ENCODE measurements at regions not wholly inside any gene's neighbourhood (a gene's known extent, or its start where the extent isn't known, plus 50 kb on each side); places are given as distances from the start of the nearest gene placed in this dataset.
"Not testable (repeated sequence)": the region's sequence is repeated elsewhere in the genome, so short reads cannot be mapped to it uniquely, and the experiment has no call there.

DNA sequence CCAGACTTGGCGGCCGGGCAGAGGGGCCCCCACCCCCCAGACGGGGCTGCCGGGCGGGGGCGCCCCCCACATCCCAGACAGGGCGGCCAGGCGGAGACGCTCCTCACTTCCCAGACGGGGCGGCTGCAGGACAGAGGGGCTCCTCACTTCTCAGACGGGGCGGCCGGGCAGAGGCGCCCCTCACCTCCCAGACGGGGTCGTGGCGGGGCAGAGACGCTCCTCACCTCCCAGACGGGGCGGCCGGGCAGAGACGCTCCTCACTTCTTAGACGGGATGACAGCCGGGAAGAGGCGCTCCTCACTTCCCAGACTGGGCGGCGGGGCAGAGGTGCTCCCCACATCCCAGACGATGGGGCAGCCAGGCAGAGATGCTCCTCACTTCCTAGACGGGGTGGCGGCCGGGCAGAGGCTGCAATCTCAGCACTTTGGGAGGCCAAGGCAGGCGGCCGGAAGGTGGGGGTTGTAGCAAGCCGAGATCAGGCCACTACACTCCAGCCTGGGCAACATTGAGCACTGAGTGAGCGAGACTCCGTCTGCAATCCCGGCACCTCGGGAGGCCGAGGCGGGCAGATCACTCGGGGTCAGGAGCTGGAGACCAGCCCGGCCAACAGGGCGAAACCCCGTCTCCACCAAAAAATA, 79.0 kb upstream of the TBX5 start:
- H3K4me3 ChIP-seq; H3K9me3 ChIP-seq (replicated peaks); DNase-seq (ENCODE audit: low read depth in 1 of 2, low spot score in 2 of 2); H3K4me1 ChIP-seq (replicated peaks); H3K27ac ChIP-seq; H3K36me3 ChIP-seq: not testable (repeated sequence)
- H3K27me3 ChIP-seq (replicated peaks) = peaks cover 36% of the 10 kb centered on the region

DNA sequence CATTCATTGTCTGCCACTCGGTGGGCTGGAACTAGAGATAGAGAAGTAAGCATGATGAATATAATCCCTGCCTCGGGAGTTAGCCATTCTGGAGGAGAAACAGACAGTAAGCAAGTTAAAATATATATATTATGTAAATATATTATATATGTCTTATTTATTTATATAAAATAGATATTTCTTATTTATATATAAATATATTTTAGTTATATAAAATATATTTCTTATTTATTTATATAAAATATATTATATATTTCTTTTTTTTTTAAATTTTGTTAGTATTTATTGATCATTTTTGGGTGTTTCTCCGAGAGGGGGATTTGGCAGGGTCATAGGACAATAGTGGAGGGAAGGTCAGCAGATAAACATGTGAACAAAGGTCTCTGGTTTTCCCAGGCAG, 78.1 kb upstream of the TBX5 start:
- H3K36me3 ChIP-seq = no peaks in the 10 kb centered on the region
- H3K27me3 ChIP-seq (replicated peaks) = peaks cover 45% of the 10 kb centered on the region
- H3K4me3 ChIP-seq = no peak overlapping the region
- H3K9me3 ChIP-seq (replicated peaks) = no peaks in the 10 kb centered on the region; the same call in 1 of the 2 replicates
- no peak for DNase-seq (ENCODE audit: low read depth in 1 of 2, low spot score in 2 of 2)
- no peak overlapping the region for H3K27ac ChIP-seq
- no peaks in the 10 kb centered on the region for H3K4me1 ChIP-seq (replicated peaks)

DNA sequence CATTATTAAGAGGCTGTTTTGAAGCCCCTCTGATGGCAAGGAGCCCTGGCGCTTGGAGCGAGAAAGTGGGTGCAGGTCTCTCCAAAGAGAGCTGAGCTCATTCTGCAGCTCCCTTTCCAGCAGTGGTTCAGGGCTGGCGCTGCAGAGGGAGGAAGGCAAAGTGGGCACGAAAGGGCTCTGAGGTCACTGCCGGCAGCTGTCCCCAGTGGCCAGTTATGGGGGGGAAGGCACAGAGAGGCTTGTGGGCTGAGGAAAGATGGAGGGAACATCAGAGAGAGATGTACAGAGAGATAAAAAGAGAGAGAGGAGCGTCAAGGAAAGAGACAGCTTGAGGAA, 75.2 kb upstream of the TBX5 start:
- Histone ChIP-seq H3K27ac (no peak overlapping the region), H3K9me3 (replicated peaks) (no peaks in the 10 kb centered on the region; the same call in 1 of the 2 replicates), H3K4me1 (replicated peaks) (no peaks in the 10 kb centered on the region), H3K36me3 (no peaks in the 10 kb centered on the region), H3K4me3 (no peak overlapping the region), H3K27me3 (replicated peaks) (peaks cover 58% of the 10 kb centered on the region)
- DNase-seq (ENCODE audit: low read depth in 1 of 2, low spot score in 2 of 2) = no peak

GRCh38 chr12:114480337-114481199, 74.6 kb upstream of the TBX5 start:
- Histone ChIP-seq H3K4me3 (no peak overlapping the region), H3K36me3 (no peaks in the 10 kb centered on the region), H3K9me3 (replicated peaks) (no peaks in the 10 kb centered on the region), H3K4me1 (replicated peaks) (no peaks in the 10 kb centered on the region), H3K27me3 (replicated peaks) (peaks cover 60% of the 10 kb centered on the region), H3K27ac (no peak overlapping the region)
- no peak for DNase-seq (ENCODE audit: low read depth in 1 of 2, low spot score in 2 of 2)

DNA sequence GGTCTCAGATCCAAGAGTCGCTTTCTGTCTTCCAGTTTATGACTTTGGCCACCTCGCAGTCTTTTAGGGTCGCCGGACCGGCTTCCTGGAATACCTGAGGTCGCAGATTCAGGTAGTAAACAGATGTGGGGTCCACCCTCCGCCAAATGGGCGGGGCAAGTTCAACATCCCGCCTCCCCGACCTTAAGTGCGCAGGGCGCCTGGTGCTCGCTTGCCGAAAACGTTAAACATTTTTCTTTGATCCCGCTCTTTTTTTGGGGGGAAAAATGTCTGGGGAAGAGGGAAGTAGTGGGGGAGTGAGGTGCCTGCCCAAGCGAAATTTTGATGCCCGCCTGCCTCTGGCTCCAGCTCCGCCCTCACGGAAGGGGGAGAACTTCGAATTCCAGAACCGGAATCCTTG, 73.9 kb upstream of the TBX5 start:
- H3K36me3 ChIP-seq = no peaks in the 10 kb centered on the region
- no peak for DNase-seq (ENCODE audit: low read depth in 1 of 2, low spot score in 2 of 2)
- H3K27me3 ChIP-seq (replicated peaks) = peaks cover 64% of the 10 kb centered on the region
- H3K9me3 ChIP-seq (replicated peaks) = no peaks in the 10 kb centered on the region
- H3K4me1 ChIP-seq (replicated peaks) = no peaks in the 10 kb centered on the region
- H3K4me3 ChIP-seq = no peak overlapping the region
- no peak overlapping the region for H3K27ac ChIP-seq

- H3K27me3 ChIP-seq (replicated peaks) = peaks cover 67% of the 10 kb centered on the region
- H3K4me3 ChIP-seq = no peak overlapping the region
- H3K27ac ChIP-seq = no peak overlapping the region
- H3K9me3 ChIP-seq (replicated peaks) = no peaks in the 10 kb centered on the region
- no peaks in the 10 kb centered on the region for H3K4me1 ChIP-seq (replicated peaks)
- DNase-seq (ENCODE audit: low read depth in 1 of 2, low spot score in 2 of 2) = no peak
- H3K36me3 ChIP-seq = no peaks in the 10 kb centered on the region
Observed at GRCh38 chr12:114478865-114479264, 72.9 kb upstream of the TBX5 start.

DNA sequence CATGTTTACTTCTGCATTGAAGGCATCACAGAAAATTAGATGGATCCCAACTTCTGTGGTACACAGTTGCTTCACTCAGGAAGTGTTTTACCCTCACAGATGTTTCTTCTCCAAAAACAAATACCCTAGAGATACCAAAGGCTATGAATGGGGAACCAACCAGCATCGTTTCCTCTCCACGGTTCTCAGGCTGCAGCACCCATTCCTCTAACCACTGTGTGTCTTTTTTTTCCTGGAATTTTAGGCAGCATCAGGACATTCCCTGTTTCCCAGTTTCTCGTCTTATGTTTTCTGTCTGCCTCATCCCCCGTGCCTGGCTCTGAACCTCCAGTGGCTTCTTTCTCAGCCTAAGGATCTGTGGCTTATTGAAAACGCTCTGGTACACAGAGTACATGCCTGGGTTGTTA, 72.0 kb upstream of the TBX5 start:
- DNase-seq (ENCODE audit: low read depth in 1 of 2, low spot score in 2 of 2) = no peak
- no peaks in the 10 kb centered on the region for H3K9me3 ChIP-seq (replicated peaks)
- no peak overlapping the region for H3K4me3 ChIP-seq
- no peak overlapping the region for H3K27ac ChIP-seq
- no peaks in the 10 kb centered on the region for H3K36me3 ChIP-seq
- peaks cover 68% of the 10 kb centered on the region for H3K27me3 ChIP-seq (replicated peaks)
- no peaks in the 10 kb centered on the region for H3K4me1 ChIP-seq (replicated peaks)

GRCh38 chr12:114476159-114476558, 70.2 kb upstream of the TBX5 start:
- Histone ChIP-seq H3K4me1 (replicated peaks) (no peaks in the 10 kb centered on the region), H3K9me3 (replicated peaks) (no peaks in the 10 kb centered on the region), H3K27me3 (replicated peaks) (peaks cover 56% of the 10 kb centered on the region), H3K36me3 (no peaks in the 10 kb centered on the region), H3K4me3 (no peak overlapping the region), H3K27ac (no peak overlapping the region)
- no peak for DNase-seq (ENCODE audit: low read depth in 1 of 2, low spot score in 2 of 2)

DNA sequence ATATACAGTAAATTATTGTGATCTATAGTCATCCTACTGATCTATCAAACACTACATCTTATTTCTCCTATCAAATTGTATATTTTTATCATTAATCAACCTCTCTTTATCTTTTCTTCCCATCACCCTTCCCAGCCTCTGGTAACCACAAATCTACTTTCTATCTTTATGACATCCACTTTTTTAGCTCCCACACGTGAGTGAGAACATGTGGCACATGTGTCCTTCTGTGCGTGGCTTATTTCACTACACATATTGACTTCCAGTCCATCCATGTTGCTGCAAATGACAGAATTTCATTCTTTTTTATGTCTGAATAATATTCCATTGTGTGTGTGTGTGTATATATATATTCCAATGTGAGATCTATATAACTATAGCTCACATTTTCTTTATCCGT, 67.8 kb upstream of the TBX5 start:
- Histone ChIP-seq H3K4me3 (no peak overlapping the region), H3K36me3 (no peaks in the 10 kb centered on the region), H3K27me3 (replicated peaks) (peaks cover 34% of the 10 kb centered on the region), H3K4me1 (replicated peaks) (no peaks in the 10 kb centered on the region), H3K27ac (no peak overlapping the region), H3K9me3 (replicated peaks) (no peaks in the 10 kb centered on the region)
- DNase-seq (ENCODE audit: low read depth in 1 of 2, low spot score in 2 of 2) = no peak

DNA sequence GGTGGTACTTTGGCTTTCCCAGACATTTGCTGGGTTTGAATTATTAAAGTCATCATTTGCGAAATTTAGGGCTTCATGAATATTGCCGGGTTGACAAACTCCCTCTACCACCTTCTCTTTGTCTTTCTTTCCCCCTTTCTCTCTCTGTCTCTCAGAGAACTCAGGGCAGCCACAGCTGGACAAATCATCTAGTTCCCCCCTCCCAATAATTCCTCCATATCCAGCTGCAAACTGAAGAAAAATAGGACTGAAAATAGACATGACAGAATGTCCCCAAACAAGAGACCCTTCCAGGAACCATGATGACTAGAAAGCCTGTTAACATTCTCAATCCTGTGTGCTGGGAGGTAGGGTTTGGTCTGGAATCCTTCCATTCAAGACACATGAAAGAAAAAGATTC, 67.1 kb upstream of the TBX5 start:
- H3K4me3 ChIP-seq = no peak overlapping the region
- H3K27ac ChIP-seq = no peak overlapping the region
- H3K36me3 ChIP-seq = no peaks in the 10 kb centered on the region
- H3K4me1 ChIP-seq (replicated peaks) = no peaks in the 10 kb centered on the region
- H3K27me3 ChIP-seq (replicated peaks) = peaks cover 27% of the 10 kb centered on the region
- H3K9me3 ChIP-seq (replicated peaks) = no peaks in the 10 kb centered on the region
- no peak for DNase-seq (ENCODE audit: low read depth in 1 of 2, low spot score in 2 of 2)

DNA sequence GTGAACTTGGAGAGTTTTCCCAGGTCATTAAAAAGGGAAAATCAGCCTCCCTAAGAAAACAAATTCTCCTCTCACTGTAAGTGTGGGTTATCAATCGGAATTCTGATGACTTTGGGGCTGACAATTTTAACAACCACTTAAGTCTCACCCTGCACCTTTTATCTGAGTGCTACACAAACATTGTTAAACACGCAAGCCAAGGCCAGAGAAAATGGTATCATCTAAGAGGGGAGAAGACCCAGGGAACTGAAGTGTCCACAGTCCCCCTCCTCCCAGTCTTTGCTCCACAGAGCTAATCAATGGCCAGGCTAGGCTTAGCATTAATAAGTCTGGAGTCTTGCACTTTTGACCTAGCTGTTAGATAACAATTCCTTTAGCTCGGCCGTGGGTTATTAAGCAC, 51.7 kb upstream of the TBX5 start:
- no peaks in the 10 kb centered on the region for H3K9me3 ChIP-seq (replicated peaks)
- DNase-seq (ENCODE audit: low read depth in 1 of 2, low spot score in 2 of 2) = no peak
- no peak overlapping the region for H3K4me3 ChIP-seq
- no peaks in the 10 kb centered on the region for H3K36me3 ChIP-seq
- no peaks in the 10 kb centered on the region for H3K27me3 ChIP-seq (replicated peaks)
- no peak overlapping the region for H3K27ac ChIP-seq
- no peaks in the 10 kb centered on the region for H3K4me1 ChIP-seq (replicated peaks)

All from SJSA1 (cell line).